ENCODE measurements at regions not wholly inside any gene's neighbourhood (a gene's known extent, or its start where the extent isn't known, plus 50 kb on each side); places are given as distances from the start of the nearest gene placed in this dataset.

GRCh38 chr5:84614906-84615305, 230.2 kb upstream of the EDIL3 start:
- H3K4me3 ChIP-seq (IDR thresholded peaks at IDR 0.05; ENCODE audit: insufficient read depth, low read depth, low read length), result no peak overlapping the region
- H3K36me3 ChIP-seq (ENCODE audit: insufficient read depth), result no peaks in the 10 kb centered on the region
- TF ChIP-seq CTCF (conservative IDR thresholded peaks at IDR 0.05; ENCODE audit: low read depth, low read length), result no peak
- no peaks in the 10 kb centered on the region for H4K20me1 ChIP-seq (ENCODE audit: insufficient read depth)
- H3K9ac ChIP-seq, result no peak overlapping the region
- no peak overlapping the region for H3K4me2 ChIP-seq
- H3K79me2 ChIP-seq (ENCODE audit: insufficient read depth, low read depth), result no peaks in the 10 kb centered on the region
- no peak overlapping the region for H3K27ac ChIP-seq
- no peaks in the 10 kb centered on the region for H3K27me3 ChIP-seq (ENCODE audit: insufficient read depth, low read depth)
- no peak overlapping the region for H2AFZ ChIP-seq (ENCODE audit: low read depth)
- H3K4me1 ChIP-seq (ENCODE audit: low read depth, poor library complexity, severe bottlenecking), result no peaks in the 10 kb centered on the region

GRCh38 chr5:84606784-84607183, 222.1 kb upstream of the EDIL3 start:
- no peaks in the 10 kb centered on the region for H3K79me2 ChIP-seq (ENCODE audit: insufficient read depth, low read depth)
- TF ChIP-seq CTCF (conservative IDR thresholded peaks at IDR 0.05; ENCODE audit: low read depth, low read length), result no peak
- H3K4me3 ChIP-seq (IDR thresholded peaks at IDR 0.05; ENCODE audit: insufficient read depth, low read depth, low read length), result no peak overlapping the region
- no peak overlapping the region for H3K4me2 ChIP-seq
- no peaks in the 10 kb centered on the region for H4K20me1 ChIP-seq (ENCODE audit: insufficient read depth)
- H3K4me1 ChIP-seq (ENCODE audit: low read depth, poor library complexity, severe bottlenecking), result peaks cover 10% of the 10 kb centered on the region
- no peak overlapping the region for H2AFZ ChIP-seq (ENCODE audit: low read depth)
- no peak overlapping the region for H3K9ac ChIP-seq
- no peaks in the 10 kb centered on the region for H3K36me3 ChIP-seq (ENCODE audit: insufficient read depth)
- no peaks in the 10 kb centered on the region for H3K27me3 ChIP-seq (ENCODE audit: insufficient read depth, low read depth)
- no peak overlapping the region for H3K27ac ChIP-seq

- TF ChIP-seq CTCF (conservative IDR thresholded peaks at IDR 0.05; ENCODE audit: low read depth, low read length), result no peak
- no peaks in the 10 kb centered on the region for H3K79me2 ChIP-seq (ENCODE audit: insufficient read depth, low read depth)
- no peak overlapping the region for H3K9ac ChIP-seq
- H3K4me1 ChIP-seq (ENCODE audit: low read depth, poor library complexity, severe bottlenecking), result peaks cover 10% of the 10 kb centered on the region
- no peak overlapping the region for H3K27ac ChIP-seq
- no peak overlapping the region for H3K4me2 ChIP-seq
- no peaks in the 10 kb centered on the region for H3K36me3 ChIP-seq (ENCODE audit: insufficient read depth)
- H3K27me3 ChIP-seq (ENCODE audit: insufficient read depth, low read depth), result no peaks in the 10 kb centered on the region
- no peaks in the 10 kb centered on the region for H4K20me1 ChIP-seq (ENCODE audit: insufficient read depth)
- H3K4me3 ChIP-seq (IDR thresholded peaks at IDR 0.05; ENCODE audit: insufficient read depth, low read depth, low read length), result no peak overlapping the region
- H2AFZ ChIP-seq (ENCODE audit: low read depth), result no peak overlapping the region
Measured at GRCh38 chr5:84605241-84605640, 220.6 kb upstream of the EDIL3 start.

- no peak overlapping the region for H3K27ac ChIP-seq
- H3K9ac ChIP-seq, result no peak overlapping the region
- H3K4me3 ChIP-seq (IDR thresholded peaks at IDR 0.05; ENCODE audit: insufficient read depth, low read depth, low read length), result no peak overlapping the region
- H3K4me1 ChIP-seq (ENCODE audit: low read depth, poor library complexity, severe bottlenecking), result peaks cover 10% of the 10 kb centered on the region
- H3K36me3 ChIP-seq (ENCODE audit: insufficient read depth), result no peaks in the 10 kb centered on the region
- no peaks in the 10 kb centered on the region for H4K20me1 ChIP-seq (ENCODE audit: insufficient read depth)
- no peak overlapping the region for H3K4me2 ChIP-seq
- TF ChIP-seq CTCF (conservative IDR thresholded peaks at IDR 0.05; ENCODE audit: low read depth, low read length), result no peak
- no peaks in the 10 kb centered on the region for H3K79me2 ChIP-seq (ENCODE audit: insufficient read depth, low read depth)
- H3K27me3 ChIP-seq (ENCODE audit: insufficient read depth, low read depth), result no peaks in the 10 kb centered on the region
- H2AFZ ChIP-seq (ENCODE audit: low read depth), result no peak overlapping the region
Measured at GRCh38 chr5:84603568-84604185, 219.0 kb upstream of the EDIL3 start.
